CD4-positive, alpha-beta T cell (primary cell): ENCODE measurements at regions not wholly inside any gene's neighbourhood (a gene's known extent, or its start where the extent isn't known, plus 50 kb on each side); places are given as distances from the start of the nearest gene placed in this dataset.

Experiments used
- ATAC-seq: fragments of 200-7000 bp; cut with Tn5 transposase; one replicate; pipeline ENCODE4 v1.10.0; 2022; ENCODE audit warnings: mild to moderate bottlenecking; ENCODE audit not compliant: poor library complexity
- CTCF ChIA-PET: fragments of 350-600 bp; sonication (Branson Sonifier 250); formaldehyde crosslinking; loops from one replicate; lab custom pipeline; 2021; ENCODE audit warnings: antibody characterized with exemption, inconsistent platforms; lab: Charles Lee
- POLR2A ChIA-PET: fragments of 350-600 bp; sonication (Branson Sonifier 250); formaldehyde crosslinking; loops from one replicate; lab custom pipeline; 2021; ENCODE audit warnings: antibody characterized with exemption, inconsistent platforms; lab: Charles Lee
- DNase-seq, 14 experiments: peaks; one replicate each; pipeline ENCODE4 v3.0.0-alpha.2; 2013 to 2020; ENCODE audit warnings: mixed read lengths in 2 of 14
- H3K27ac ChIP-seq, 2 donors: one replicate each; pipeline versions ENCODE4 v1.5.1 to v1.7.0; 2013; ENCODE audit warnings: low read length in 2 of 2, low read depth in 1 of 2, mild to moderate bottlenecking in 1 of 2
- H3K27me3 ChIP-seq, 2 experiments: 1 replicate in 1 of 2; 2 replicates in 1 of 2; pipeline versions ENCODE4 v1.6.1 to v1.7.0; 2013; ENCODE audit warnings: low read length in 2 of 2, control low read depth in 1 of 2, mild to moderate bottlenecking in 1 of 2, moderate library complexity in 1 of 2; ENCODE audit not compliant: insufficient read depth in 2 of 2, control insufficient read depth in 1 of 2
- H3K36me3 ChIP-seq: one replicate; pipeline ENCODE4 v1.6.1; 2013; ENCODE audit warnings: low read length, control low read depth; ENCODE audit not compliant: insufficient read depth
- H3K4me1 ChIP-seq: one replicate; pipeline ENCODE4 v1.6.1; 2013; ENCODE audit warnings: low read length, control low read depth; ENCODE audit not compliant: insufficient read depth
- H3K4me3 ChIP-seq: one replicate; pipeline ENCODE4 v1.5.1; 2013; ENCODE audit warnings: mild to moderate bottlenecking, low read length, moderate library complexity
- H3K9me3 ChIP-seq, 2 experiments: 1 replicate in 1 of 2; 2 replicates in 1 of 2; pipeline versions ENCODE4 v1.6.1 to v1.7.0; 2013; ENCODE audit warnings: low read length in 2 of 2, mild to moderate bottlenecking in 2 of 2, control low read depth in 1 of 2, moderate library complexity in 1 of 2; ENCODE audit not compliant: control insufficient read depth in 1 of 2, insufficient read depth in 1 of 2
- H3K27ac Mint-ChIP-seq: one replicate; pipeline ENCODE4 v1.8.0; 2020; ENCODE audit warnings: mixed read lengths
- H3K27me3 Mint-ChIP-seq: one replicate; pipeline ENCODE4 v1.8.0; 2021; ENCODE audit warnings: mixed read lengths
- H3K36me3 Mint-ChIP-seq: one replicate; pipeline ENCODE4 v1.8.0; 2021; ENCODE audit warnings: low read depth, mixed read lengths
- H3K4me1 Mint-ChIP-seq: one replicate; pipeline ENCODE4 v1.8.0; 2021; ENCODE audit warnings: low read depth, mixed read lengths
- H3K4me3 Mint-ChIP-seq: one replicate; pipeline ENCODE4 v1.8.0; 2020; ENCODE audit warnings: mild to moderate bottlenecking, mixed read lengths
- H3K9me3 Mint-ChIP-seq: one replicate; pipeline ENCODE4 v1.8.0; 2020; ENCODE audit warnings: mixed read lengths
- CTCF ChIP-seq: fragments of 200-600 bp; IDR thresholded peaks from one replicate; pipeline ENCODE4 v1.8.0; 2022; ENCODE audit warnings: antibody characterized with exemption, mild to moderate bottlenecking
- intact Hi-C, 2 experiments: fragments of 100-400 bp; cut with DNase I in 1 of 2; cut with micrococcal nuclease in 1 of 2; formaldehyde crosslinking; loops; one replicate each; pipeline versions ENCODE4 v1.15.1 to v1.9.0; 2023 to 2025; cut with DNase I, micrococcal nuclease

GRCh38 chr10:69747179-69747578, 54.5 kb upstream of the COL13A1 start:
- peaks cover 37% of the 10 kb centered on the region for H3K27me3 Mint-ChIP-seq

GRCh38 chr10:69748621-69749020, 53.1 kb upstream of the COL13A1 start:
- Histone ChIP-seq H3K27ac (no peak overlapping the region), H3K4me1 (no peaks in the 10 kb centered on the region), H3K9me3 (no peaks in the 10 kb centered on the region), H3K27me3 (no peaks in the 10 kb centered on the region), H3K4me3 (no peak overlapping the region), H3K36me3 (no peaks in the 10 kb centered on the region)
- H3K4me1 Mint-ChIP-seq = no peaks in the 10 kb centered on the region
- no peaks in the 10 kb centered on the region for H3K9me3 Mint-ChIP-seq
- no peak overlapping the region for H3K27ac Mint-ChIP-seq
- POLR2A ChIA-PET = no interaction called here
- intact Hi-C loops = no loop called here
- ATAC-seq (no peak), DNase-seq (no peak)
- no peaks in the 10 kb centered on the region for H3K36me3 Mint-ChIP-seq
- H3K4me3 Mint-ChIP-seq = no peak overlapping the region
- peaks cover 33% of the 10 kb centered on the region for H3K27me3 Mint-ChIP-seq
- TF ChIP-seq CTCF = no peak
- CTCF ChIA-PET = no interaction called here

More at GRCh38 chr10:69747179-69747578, 54.5 kb upstream of the COL13A1 start:
- intact Hi-C loops = no loop called here
- H3K9me3 ChIP-seq = no peaks in the 10 kb centered on the region
- no peak overlapping the region for H3K27ac ChIP-seq
- TF ChIP-seq CTCF = no peak
- H3K4me3 ChIP-seq = no peak overlapping the region
- ChIA-PET POLR2A (no interaction called here), CTCF (no interaction called here)
- no peaks in the 10 kb centered on the region for H3K27me3 ChIP-seq
- H3K36me3 Mint-ChIP-seq = no peaks in the 10 kb centered on the region
- no peaks in the 10 kb centered on the region for H3K4me1 Mint-ChIP-seq
- ATAC-seq (no peak), DNase-seq (no peak)
- H3K36me3 ChIP-seq = no peaks in the 10 kb centered on the region
- no peak overlapping the region for H3K4me3 Mint-ChIP-seq
- no peaks in the 10 kb centered on the region for H3K4me1 ChIP-seq
- no peaks in the 10 kb centered on the region for H3K9me3 Mint-ChIP-seq
- H3K27ac Mint-ChIP-seq = no peak overlapping the region

GRCh38 chr10:69749178-69750010, 52.3 kb upstream of the COL13A1 start:
- Mint-ChIP-seq H3K27me3 (peaks cover 32% of the 10 kb centered on the region), H3K4me3 (no peak overlapping the region), H3K36me3 (no peaks in the 10 kb centered on the region), H3K4me1 (no peaks in the 10 kb centered on the region), H3K9me3 (no peaks in the 10 kb centered on the region), H3K27ac (no peak overlapping the region)
- ChIA-PET CTCF (no interaction called here), POLR2A (no interaction called here)
- intact Hi-C loops = no loop called here
- Histone ChIP-seq H3K4me1 (no peaks in the 10 kb centered on the region), H3K9me3 (no peaks in the 10 kb centered on the region), H3K4me3 (no peak overlapping the region), H3K36me3 (no peaks in the 10 kb centered on the region), H3K27ac (no peak overlapping the region), H3K27me3 (no peaks in the 10 kb centered on the region)
- no peak for TF ChIP-seq CTCF
- DNase-seq (no peak), ATAC-seq (no peak)
